HFF-Myc (cell line): ENCODE measurements at regions not wholly inside any gene's neighbourhood (a gene's known extent, or its start where the extent isn't known, plus 50 kb on each side); places are given as distances from the start of the nearest gene placed in this dataset.

Experiments used
- DNase-seq: peaks from one replicate; pipeline ENCODE4 v3.0.0-alpha.2; 2011; ENCODE audit warnings: low read depth; ENCODE audit errors: extremely low read depth
- H3K4me3 ChIP-seq: replicated peaks from 2 replicates; pipeline ENCODE4 v1.5.1; 2011; ENCODE audit warnings: low read depth, mild to moderate bottlenecking, control low read depth, low read length
- CTCF ChIP-seq: IDR thresholded peaks from 2 replicates; pipeline ENCODE4 v1.5.1; 2012; ENCODE audit warnings: mild to moderate bottlenecking, low read depth, low read length, control low read depth; ENCODE audit errors: missing control alignments

GRCh38 chr4:129167640-129168260, 71.8 kb downstream of the C4orf33 start:
- no peak for DNase-seq
- TF ChIP-seq CTCF: peak; percentile 11
- no peak overlapping the region for H3K4me3 ChIP-seq

GRCh38 chr4:129172181-129172580, 76.2 kb downstream of the C4orf33 start:
- no peak for TF ChIP-seq CTCF
- no peak for DNase-seq
- no peak overlapping the region for H3K4me3 ChIP-seq

GRCh38 chr4:129176864-129177263, 80.9 kb downstream of the C4orf33 start:
- no peak overlapping the region for H3K4me3 ChIP-seq
- no peak for TF ChIP-seq CTCF
- DNase-seq: no peak

- no peak for TF ChIP-seq CTCF
- DNase-seq: no peak
- no peak overlapping the region for H3K4me3 ChIP-seq
These were observed 83.3 kb downstream of the C4orf33 start for GRCh38 chr4:129179276-129179675.

- no peak for DNase-seq
- no peak for TF ChIP-seq CTCF
- no peak overlapping the region for H3K4me3 ChIP-seq
These were observed 93.7 kb downstream of the C4orf33 start for GRCh38 chr4:129189630-129190029.

- TF ChIP-seq CTCF: no peak
- H3K4me3 ChIP-seq: no peak overlapping the region
- no peak for DNase-seq
These were observed 97.6 kb downstream of the C4orf33 start for GRCh38 chr4:129193357-129194100.

- TF ChIP-seq CTCF: no peak
- no peak for DNase-seq
- no peak overlapping the region for H3K4me3 ChIP-seq
These were observed 112.5 kb downstream of the C4orf33 start for GRCh38 chr4:129208481-129208880.
